AG09319 (cell line): ENCODE measurements at regions not wholly inside any gene's neighbourhood (a gene's known extent, or its start where the extent isn't known, plus 50 kb on each side); places are given as distances from the start of the nearest gene placed in this dataset.

Experiments used
- DNase-seq: peaks from one replicate; pipeline ENCODE4 v3.0.0-alpha.2; 2010; ENCODE audit warnings: low read depth; ENCODE audit errors: extremely low read depth
- CTCF ChIP-seq: IDR thresholded peaks from 2 replicates; pipeline ENCODE4 v1.5.1; 2011; ENCODE audit warnings: low read depth, mild to moderate bottlenecking, inconsistent platforms, low read length, moderate library complexity

GRCh38 chr2:145288650-145289496 lies 769.0 kb upstream of the ZEB2 start:
- DNase-seq = no peak
- no peak for TF ChIP-seq CTCF

GRCh38 chr2:145287736-145288135 lies 767.8 kb upstream of the ZEB2 start:
- TF ChIP-seq CTCF = no peak
- no peak for DNase-seq

GRCh38 chr2:145286716-145287275 lies 766.9 kb upstream of the ZEB2 start:
- TF ChIP-seq CTCF = no peak
- no peak for DNase-seq

GRCh38 chr2:145284551-145284950 lies 764.6 kb upstream of the ZEB2 start:
- no peak for DNase-seq

GRCh38 chr2:145283131-145283530 lies 763.2 kb upstream of the ZEB2 start:
- TF ChIP-seq CTCF = no peak
- no peak for DNase-seq

More at GRCh38 chr2:145284551-145284950, 764.6 kb upstream of the ZEB2 start:
- no peak for TF ChIP-seq CTCF

- DNase-seq = no peak
- no peak for TF ChIP-seq CTCF
Observed at GRCh38 chr2:145277922-145278321, 758.0 kb upstream of the ZEB2 start.

- TF ChIP-seq CTCF = no peak
- DNase-seq = no peak
Observed at GRCh38 chr2:145273840-145274239, 753.9 kb upstream of the ZEB2 start.
